Stimulated activated CD4-positive, alpha-beta T cell treated with anti-CD3 and anti-CD28 coated beads, Interleukin-4, amount 100 ng/mL, for 24 hours (primary cell): ENCODE measurements at regions not wholly inside any gene's neighbourhood (a gene's known extent, or its start where the extent isn't known, plus 50 kb on each side); places are given as distances from the start of the nearest gene placed in this dataset.
"Not testable (repeated sequence)": the region's sequence is repeated elsewhere in the genome, so short reads cannot be mapped to it uniquely, and the experiment has no call there.

Source experiments
- DNase-seq: peaks from one replicate; pipeline ENCODE4 v3.0.0-alpha.2; 2020

- DNase-seq, result not testable (repeated sequence)
Observed at GRCh38 chr2:143837055-143837454, 682.9 kb downstream of the ZEB2 start.

GRCh38 chr2:143835481-143835880, 684.4 kb downstream of the ZEB2 start:
- DNase-seq, result no peak

GRCh38 chr2:143833015-143833660, 686.8 kb downstream of the ZEB2 start:
- DNase-seq, result no peak

GRCh38 chr2:143830476-143830875, 689.4 kb downstream of the ZEB2 start:
- no peak for DNase-seq

- DNase-seq, result no peak
Observed at GRCh38 chr2:143828763-143829537, 691.0 kb downstream of the ZEB2 start.

GRCh38 chr2:143824791-143825190, 695.1 kb downstream of the ZEB2 start:
- DNase-seq, result no peak

GRCh38 chr2:143823876-143824275, 694.7 kb downstream of the ARHGAP15 start:
- DNase-seq, result no peak

GRCh38 chr2:143823296-143823695, 694.1 kb downstream of the ARHGAP15 start:
- no peak for DNase-seq

GRCh38 chr2:143822736-143823135, 693.5 kb downstream of the ARHGAP15 start:
- no peak for DNase-seq

GRCh38 chr2:143819764-143820163, 690.5 kb downstream of the ARHGAP15 start:
- no peak for DNase-seq

GRCh38 chr2:143819190-143819735, 690.0 kb downstream of the ARHGAP15 start:
- DNase-seq, result no peak
